Activated CD8-positive, alpha-beta memory T cell treated with anti-CD3 and anti-CD28 coated beads, Interleukin-2, amount 10 ng/mL, durations not matched to agents 7 days and 5 days (primary cell): ENCODE measurements at regions not wholly inside any gene's neighbourhood (a gene's known extent, or its start where the extent isn't known, plus 50 kb on each side); places are given as distances from the start of the nearest gene placed in this dataset.
"Not testable (repeated sequence)": the region's sequence is repeated elsewhere in the genome, so short reads cannot be mapped to it uniquely, and the experiment has no call there.

ENCODE experiments used
- ATAC-seq: fragments of 150-1000 bp; cut with Tn5 transposase; one replicate; pipeline ENCODE4 v1.10.0; 2021; ENCODE audit warnings: moderate library complexity
- CTCF ChIA-PET: fragments of 350-600 bp; sonication (Branson Sonifier 250); formaldehyde crosslinking; loops from one replicate; lab custom pipeline; 2021; ENCODE audit warnings: antibody characterized with exemption; lab: Charles Lee
- DNase-seq: peaks from one replicate; pipeline ENCODE4 v3.0.0-alpha.2; 2020
- H3K27ac Mint-ChIP-seq: one replicate; pipeline ENCODE4 v1.8.0; 2021; ENCODE audit warnings: mild to moderate bottlenecking, mixed read lengths
- H3K27me3 Mint-ChIP-seq: one replicate; pipeline ENCODE4 v1.8.0; 2021; ENCODE audit warnings: mixed read lengths
- H3K36me3 Mint-ChIP-seq: one replicate; pipeline ENCODE4 v1.8.0; 2021; ENCODE audit warnings: mild to moderate bottlenecking, mixed read lengths
- H3K4me1 Mint-ChIP-seq: one replicate; pipeline ENCODE4 v1.8.0; 2021; ENCODE audit warnings: mixed read lengths
- H3K4me3 Mint-ChIP-seq: one replicate; pipeline ENCODE4 v1.8.0; 2021; ENCODE audit warnings: mild to moderate bottlenecking, moderate library complexity, mixed read lengths
- H3K9me3 Mint-ChIP-seq: one replicate; pipeline ENCODE4 v1.8.0; 2022; ENCODE audit warnings: low read depth, mixed read lengths

- H3K4me3 Mint-ChIP-seq: no peak overlapping the region
- no peak overlapping the region for H3K27ac Mint-ChIP-seq
- H3K36me3 Mint-ChIP-seq: no peaks in the 10 kb centered on the region
- CTCF ChIA-PET: no interaction called here
- H3K4me1 Mint-ChIP-seq: no peaks in the 10 kb centered on the region
- ATAC-seq (no peak), DNase-seq (no peak)
- H3K9me3 Mint-ChIP-seq: no peaks in the 10 kb centered on the region
- no peaks in the 10 kb centered on the region for H3K27me3 Mint-ChIP-seq
Observed at GRCh38 chrX:110509755-110510532, 151.3 kb downstream of the RTL9 start.

DNA sequence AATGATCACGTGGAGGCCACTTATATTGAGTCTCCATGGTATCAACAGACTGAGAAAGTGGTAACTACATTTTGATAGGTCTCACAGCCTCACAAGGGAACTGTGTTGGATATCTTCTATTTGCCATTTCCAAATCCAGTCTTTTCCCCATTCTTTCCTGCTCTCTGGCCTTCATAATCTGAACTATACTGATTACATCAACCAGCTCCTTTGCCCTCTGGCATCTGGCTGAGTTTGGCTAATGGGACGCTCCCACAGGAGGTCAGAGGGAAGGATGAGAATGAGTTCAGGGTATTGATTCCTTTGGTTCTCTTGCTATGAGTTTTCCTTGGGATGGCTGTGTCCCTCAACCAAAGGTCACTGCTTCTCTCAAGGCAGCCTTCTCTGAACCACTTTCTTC, 152.6 kb downstream of the RTL9 start:
- H3K36me3 Mint-ChIP-seq: no peaks in the 10 kb centered on the region
- no peak overlapping the region for H3K4me3 Mint-ChIP-seq
- no peaks in the 10 kb centered on the region for H3K4me1 Mint-ChIP-seq
- no peak overlapping the region for H3K27ac Mint-ChIP-seq
- no peaks in the 10 kb centered on the region for H3K9me3 Mint-ChIP-seq
- DNase-seq (no peak), ATAC-seq (no peak)
- CTCF ChIA-PET: no interaction called here
- H3K27me3 Mint-ChIP-seq: no peaks in the 10 kb centered on the region

DNA sequence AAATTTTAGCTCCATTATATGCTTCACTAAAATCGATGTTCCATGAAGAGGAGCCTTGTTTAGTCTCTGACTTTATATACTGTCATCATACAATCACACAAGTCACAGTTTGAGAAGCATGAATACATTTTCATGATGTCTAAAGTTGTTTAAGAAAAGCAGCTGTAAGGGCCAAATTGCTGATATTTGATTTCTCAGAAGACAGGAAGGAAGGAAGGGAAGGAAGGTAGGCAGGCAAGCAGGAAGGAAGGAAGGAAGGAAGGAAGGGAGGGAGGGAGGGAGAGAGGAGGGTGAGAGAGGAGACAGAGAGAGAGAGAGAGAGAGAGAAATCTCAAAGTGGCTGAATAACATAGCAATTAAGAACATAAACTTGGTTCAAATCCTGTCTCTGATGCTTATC, 153.7 kb downstream of the RTL9 start:
- Mint-ChIP-seq H3K36me3 (no peaks in the 10 kb centered on the region), H3K9me3 (no peaks in the 10 kb centered on the region), H3K4me1 (no peaks in the 10 kb centered on the region), H3K27ac (no peak overlapping the region), H3K27me3 (no peaks in the 10 kb centered on the region), H3K4me3 (no peak overlapping the region)
- CTCF ChIA-PET: no interaction called here
- ATAC-seq (no peak), DNase-seq (no peak)

GRCh38 chrX:110514509-110514908, 155.9 kb downstream of the RTL9 start:
- CTCF ChIA-PET: no interaction called here
- no peak for DNase-seq
- Mint-ChIP-seq H3K4me3 (no peak overlapping the region), H3K9me3 (no peaks in the 10 kb centered on the region), H3K36me3 (no peaks in the 10 kb centered on the region), H3K27me3 (no peaks in the 10 kb centered on the region), H3K27ac (no peak overlapping the region), H3K4me1 (no peaks in the 10 kb centered on the region)
- ATAC-seq: no peak

DNA sequence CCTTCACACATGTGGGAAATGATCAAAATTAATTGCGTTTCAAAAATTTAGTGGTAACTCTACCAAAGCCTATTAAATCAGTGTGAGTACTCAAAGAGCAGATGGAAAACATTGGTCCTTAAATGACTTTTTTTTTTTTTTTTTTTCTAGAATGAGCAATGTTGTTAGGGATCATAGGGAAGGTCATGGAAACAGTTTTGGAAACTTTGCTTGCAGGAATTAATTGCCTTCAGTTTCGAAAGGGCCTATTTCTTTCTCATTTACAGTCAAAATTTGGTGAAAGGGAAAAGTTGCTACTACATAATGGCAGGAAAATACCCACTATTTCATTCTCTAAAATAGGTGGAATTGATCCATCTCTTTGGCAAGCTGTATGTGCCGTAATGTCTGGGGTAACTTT, 160.9 kb downstream of the RTL9 start:
- ATAC-seq: no peak
- no peak for DNase-seq
- CTCF ChIA-PET: no interaction called here
- H3K36me3 Mint-ChIP-seq: no peaks in the 10 kb centered on the region
- no peaks in the 10 kb centered on the region for H3K9me3 Mint-ChIP-seq
- H3K4me3 Mint-ChIP-seq: no peak overlapping the region
- H3K27ac Mint-ChIP-seq: no peak overlapping the region
- no peaks in the 10 kb centered on the region for H3K4me1 Mint-ChIP-seq
- no peaks in the 10 kb centered on the region for H3K27me3 Mint-ChIP-seq

GRCh38 chrX:110519906-110520452, 161.3 kb downstream of the RTL9 start:
- ATAC-seq (no peak), DNase-seq (no peak)
- H3K4me1 Mint-ChIP-seq: no peaks in the 10 kb centered on the region
- H3K36me3 Mint-ChIP-seq: no peaks in the 10 kb centered on the region
- H3K27me3 Mint-ChIP-seq: no peaks in the 10 kb centered on the region
- H3K4me3 Mint-ChIP-seq: no peak overlapping the region
- H3K9me3 Mint-ChIP-seq: no peaks in the 10 kb centered on the region
- no peak overlapping the region for H3K27ac Mint-ChIP-seq
- CTCF ChIA-PET: no interaction called here

- H3K4me1 Mint-ChIP-seq, ATAC-seq, H3K27me3 Mint-ChIP-seq, H3K9me3 Mint-ChIP-seq, H3K27ac Mint-ChIP-seq, CTCF ChIA-PET, DNase-seq, H3K36me3 Mint-ChIP-seq, H3K4me3 Mint-ChIP-seq: not testable (repeated sequence)
Observed at GRCh38 chrX:110520652-110521051, 162.0 kb downstream of the RTL9 start.

DNA sequence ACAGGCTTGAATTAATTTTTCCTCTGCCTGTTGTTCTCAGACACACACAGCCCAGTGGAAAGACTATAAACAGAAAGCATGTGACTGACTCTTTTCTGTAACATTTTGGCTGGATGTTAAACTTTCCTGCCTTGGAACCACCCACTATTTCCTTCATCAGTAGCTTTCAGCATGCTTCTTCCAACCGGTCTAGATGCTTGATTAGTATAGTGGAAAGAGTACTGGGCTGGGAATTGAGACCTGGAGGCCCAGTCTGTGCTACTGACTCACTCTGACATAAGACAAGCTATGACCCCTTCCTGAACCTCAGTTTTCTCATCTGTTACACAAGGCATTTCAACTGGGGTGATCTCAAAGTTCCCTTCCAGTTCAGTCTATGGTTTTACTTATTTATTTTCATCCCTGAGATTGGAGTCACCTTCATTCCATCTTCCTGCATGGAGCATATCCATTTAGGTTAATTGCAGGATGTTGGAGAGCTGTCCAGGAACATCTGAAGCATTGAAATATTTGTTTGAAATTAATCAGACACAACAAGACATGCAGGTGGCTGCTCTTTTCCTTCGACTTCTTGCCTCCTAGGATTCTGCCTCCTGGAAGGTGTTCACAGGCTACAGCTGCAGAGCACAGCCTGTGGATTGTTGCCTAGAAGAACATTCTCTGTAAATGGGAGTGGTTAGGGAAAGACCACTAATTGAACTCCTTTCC, 173.4 kb downstream of the RTL9 start:
- Mint-ChIP-seq H3K4me3 (no peak overlapping the region), H3K27ac (no peak overlapping the region), H3K4me1 (no peaks in the 10 kb centered on the region), H3K36me3 (no peaks in the 10 kb centered on the region), H3K9me3 (no peaks in the 10 kb centered on the region), H3K27me3 (no peaks in the 10 kb centered on the region)
- CTCF ChIA-PET: no interaction called here
- no peak for ATAC-seq
- DNase-seq: no peak

GRCh38 chrX:110532581-110532931, 173.9 kb downstream of the RTL9 start:
- no peak overlapping the region for H3K27ac Mint-ChIP-seq
- no peaks in the 10 kb centered on the region for H3K9me3 Mint-ChIP-seq
- no peaks in the 10 kb centered on the region for H3K4me1 Mint-ChIP-seq
- H3K27me3 Mint-ChIP-seq: no peaks in the 10 kb centered on the region
- CTCF ChIA-PET: no interaction called here
- no peaks in the 10 kb centered on the region for H3K36me3 Mint-ChIP-seq
- ATAC-seq: no peak
- H3K4me3 Mint-ChIP-seq: no peak overlapping the region
- no peak for DNase-seq

DNA sequence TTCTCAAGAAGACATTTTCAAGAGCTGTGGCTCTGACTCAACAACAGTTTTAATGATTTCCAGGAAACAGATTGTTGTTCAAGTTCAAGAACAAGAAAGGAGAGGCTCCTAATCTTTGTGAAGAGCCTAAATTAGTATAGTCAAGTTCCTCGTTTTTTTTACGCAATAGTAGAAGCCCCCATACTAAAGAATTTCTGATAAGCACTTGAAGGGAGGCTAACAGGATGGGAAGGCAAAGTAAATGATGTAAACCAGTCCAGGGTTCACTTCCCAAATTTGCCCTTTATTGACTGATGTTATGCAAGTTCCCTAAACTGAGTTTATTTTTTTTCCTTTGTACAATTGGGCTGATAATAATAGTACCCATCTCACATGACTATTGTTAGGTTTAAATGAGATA, 178.2 kb downstream of the RTL9 start:
- H3K27me3 Mint-ChIP-seq: no peaks in the 10 kb centered on the region

DNA sequence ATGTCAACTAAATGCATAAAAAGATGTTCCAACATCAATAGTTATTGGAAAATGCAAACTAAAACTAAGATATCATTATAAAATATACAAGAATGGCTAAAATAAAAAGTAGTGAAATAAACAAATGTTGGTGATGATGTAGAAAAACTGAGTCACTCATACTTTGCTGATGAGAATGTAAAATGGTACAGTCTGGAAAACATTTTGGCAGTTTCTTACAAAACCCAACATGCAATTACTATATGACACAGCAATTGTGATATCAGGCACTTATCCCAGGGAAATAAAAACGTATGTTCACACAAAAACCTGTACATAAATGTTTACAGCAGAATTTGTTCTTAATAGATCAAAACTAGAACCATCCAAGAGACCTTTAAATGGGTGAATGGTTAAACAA, 182.6 kb downstream of the RTL9 start:
- no peaks in the 10 kb centered on the region for H3K9me3 Mint-ChIP-seq
- H3K36me3 Mint-ChIP-seq: no peaks in the 10 kb centered on the region
- ATAC-seq: no peak
- H3K27ac Mint-ChIP-seq: no peak overlapping the region
- H3K4me1 Mint-ChIP-seq: no peaks in the 10 kb centered on the region
- DNase-seq: no peak
- no peaks in the 10 kb centered on the region for H3K27me3 Mint-ChIP-seq
- CTCF ChIA-PET: no interaction called here
- H3K4me3 Mint-ChIP-seq: no peak overlapping the region

More for the DNA sequence above, 178.2 kb downstream of the RTL9 start:
- Mint-ChIP-seq H3K4me1 (no peaks in the 10 kb centered on the region), H3K4me3 (no peak overlapping the region), H3K9me3 (no peaks in the 10 kb centered on the region), H3K36me3 (no peaks in the 10 kb centered on the region), H3K27ac (no peak overlapping the region)
- DNase-seq: no peak
- ATAC-seq: no peak
- CTCF ChIA-PET: no interaction called here

GRCh38 chrX:110550854-110551253, 192.2 kb downstream of the RTL9 start:
- H3K27ac Mint-ChIP-seq, H3K27me3 Mint-ChIP-seq, DNase-seq, H3K4me3 Mint-ChIP-seq, CTCF ChIA-PET, H3K4me1 Mint-ChIP-seq, ATAC-seq, H3K36me3 Mint-ChIP-seq, H3K9me3 Mint-ChIP-seq: not testable (repeated sequence)

- DNase-seq: no peak
- no peaks in the 10 kb centered on the region for H3K4me1 Mint-ChIP-seq
- no peaks in the 10 kb centered on the region for H3K27me3 Mint-ChIP-seq
- H3K27ac Mint-ChIP-seq: no peak overlapping the region
- CTCF ChIA-PET: no interaction called here
- no peaks in the 10 kb centered on the region for H3K36me3 Mint-ChIP-seq
- no peak overlapping the region for H3K4me3 Mint-ChIP-seq
- no peaks in the 10 kb centered on the region for H3K9me3 Mint-ChIP-seq
- no peak for ATAC-seq
Observed at GRCh38 chrX:110557864-110558263, 199.2 kb downstream of the RTL9 start.

DNA sequence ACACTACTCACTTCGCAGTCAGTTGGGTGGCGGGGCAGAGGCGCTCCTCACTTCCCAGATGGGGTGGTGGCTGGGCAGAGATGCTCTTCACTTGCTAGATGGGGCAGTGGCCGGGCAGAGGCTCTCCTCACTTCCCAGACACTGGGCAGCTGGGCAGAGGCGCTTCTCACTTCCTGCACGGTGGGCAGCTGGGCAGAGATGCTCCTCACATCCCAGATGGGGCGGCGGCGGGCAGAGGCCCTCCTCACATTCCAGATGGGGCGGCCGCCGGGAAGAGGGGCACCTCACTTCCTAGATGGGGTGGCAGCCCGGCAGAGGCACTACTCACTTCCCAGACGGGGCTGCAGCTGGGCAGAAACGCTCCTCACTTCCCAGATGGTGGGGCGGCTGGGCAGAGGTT, 199.8 kb downstream of the RTL9 start:
- ATAC-seq (no peak), DNase-seq (no peak)
- Mint-ChIP-seq H3K4me3 (no peak overlapping the region), H3K27ac (no peak overlapping the region), H3K27me3 (no peaks in the 10 kb centered on the region), H3K9me3 (no peaks in the 10 kb centered on the region), H3K4me1 (no peaks in the 10 kb centered on the region), H3K36me3 (no peaks in the 10 kb centered on the region)
- CTCF ChIA-PET: no interaction called here
